GM23248 (cell line): ENCODE measurements at regions not wholly inside any gene's neighbourhood (a gene's known extent, or its start where the extent isn't known, plus 50 kb on each side); places are given as distances from the start of the nearest gene placed in this dataset.

ENCODE experiments used
- EZH2 ChIP-seq: fragments of 200-600 bp; sonication (generic); IDR thresholded peaks from 2 replicates; pipeline ENCODE4 v1.6.1; 2018; ENCODE audit warnings: antibody characterized with exemption, mild to moderate bottlenecking; ENCODE audit not compliant: insufficient read depth, poor library complexity, severe bottlenecking
- EZH2phosphoT487 ChIP-seq: fragments of 200-600 bp; sonication (generic); IDR thresholded peaks from 2 replicates; pipeline ENCODE4 v1.6.1; 2018; ENCODE audit warnings: antibody characterized with exemption, moderate library complexity, mild to moderate bottlenecking, low read depth; ENCODE audit not compliant: insufficient read depth

DNA sequence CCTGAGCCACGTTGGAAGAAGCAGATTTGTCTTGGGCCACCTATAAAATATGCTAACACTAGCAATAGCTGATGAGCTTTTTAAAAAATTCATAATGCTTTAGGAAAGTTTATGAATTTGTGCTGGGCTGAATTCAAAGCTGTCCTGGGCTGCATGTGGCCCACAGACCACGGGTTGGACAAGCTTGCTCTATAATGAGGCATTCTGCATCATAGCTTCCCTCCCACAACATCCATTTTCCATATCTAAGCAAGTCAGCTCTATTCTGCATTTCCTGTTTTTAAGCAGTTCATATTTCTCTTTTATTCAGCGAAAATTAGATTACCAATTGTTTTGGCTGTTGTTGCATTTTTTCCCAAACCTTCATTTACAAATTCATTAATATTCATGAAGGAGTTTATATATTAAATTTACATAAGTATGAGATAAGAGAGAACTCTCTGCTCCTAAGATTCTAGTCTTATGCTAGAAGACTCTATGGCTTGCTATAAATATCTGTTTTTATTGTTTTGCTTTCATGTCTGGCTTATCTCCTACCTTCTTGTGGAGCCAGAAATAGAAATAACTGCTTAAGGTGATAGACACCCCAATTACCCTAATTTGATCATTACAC is 114.5 kb upstream of the HNRNPA3 start:
- TF ChIP-seq EZH2phosphoT487 (no peak), EZH2 (no peak)
